Nephron progenitor cell (in vitro differentiated cells): ENCODE measurements at regions not wholly inside any gene's neighbourhood (a gene's known extent, or its start where the extent isn't known, plus 50 kb on each side); places are given as distances from the start of the nearest gene placed in this dataset.

Experiments used
- DNase-seq: peaks from one replicate; pipeline ENCODE4 v3.0.0; 2021
- H3K27ac Mint-ChIP-seq: 2 replicates; pipeline ENCODE4 v1.8.0; 2021; ENCODE audit warnings: mild to moderate bottlenecking, moderate library complexity, mixed read lengths
- H3K27me3 Mint-ChIP-seq: 2 replicates; pipeline ENCODE4 v1.8.0; 2021; ENCODE audit warnings: mild to moderate bottlenecking, low read depth, mixed read lengths; ENCODE audit not compliant: poor library complexity
- H3K36me3 Mint-ChIP-seq: 2 replicates; pipeline ENCODE4 v1.8.0; 2021; ENCODE audit warnings: low read depth, mixed read lengths
- H3K4me1 Mint-ChIP-seq: 2 replicates; pipeline ENCODE4 v1.8.0; 2021; ENCODE audit warnings: mixed read lengths
- H3K4me3 Mint-ChIP-seq: 2 replicates; pipeline ENCODE4 v1.8.0; 2021; ENCODE audit warnings: mild to moderate bottlenecking, moderate library complexity, mixed read lengths
- H3K9me3 Mint-ChIP-seq: 2 replicates; pipeline ENCODE4 v1.8.0; 2021; ENCODE audit warnings: mild to moderate bottlenecking, moderate library complexity, mixed read lengths
- CTCF ChIP-seq: fragments of 200-600 bp; sonication (generic); IDR thresholded peaks from 2 replicates; pipeline ENCODE4 v1.5.0; 2021; ENCODE audit warnings: antibody characterized with exemption

- H3K4me3 Mint-ChIP-seq = no peak overlapping the region
- H3K4me1 Mint-ChIP-seq = peaks cover 14% of the 10 kb centered on the region
- no peaks in the 10 kb centered on the region for H3K36me3 Mint-ChIP-seq
- DNase-seq = no peak
- H3K27me3 Mint-ChIP-seq = no peaks in the 10 kb centered on the region
- H3K9me3 Mint-ChIP-seq = peaks cover 3% of the 10 kb centered on the region
- H3K27ac Mint-ChIP-seq = no peak overlapping the region
- no peak for TF ChIP-seq CTCF
These were observed 1463.3 kb downstream of the C4orf33 start for GRCh38 chr4:130559268-130559667.

- Mint-ChIP-seq H3K27me3 (no peaks in the 10 kb centered on the region), H3K4me1 (peaks cover 14% of the 10 kb centered on the region), H3K9me3 (peaks cover 20% of the 10 kb centered on the region), H3K36me3 (peaks cover 10% of the 10 kb centered on the region), H3K27ac (peak overlapping the region; percentile 85), H3K4me3 (peak overlapping the region; percentile 51)
- peak; percentile 48 for DNase-seq
- peak; percentile 59 for TF ChIP-seq CTCF
These were observed 1467.4 kb downstream of the C4orf33 start for GRCh38 chr4:130563185-130563888.

GRCh38 chr4:130563889-130564418, 1468.0 kb downstream of the C4orf33 start:
- DNase-seq = no peak
- TF ChIP-seq CTCF = no peak
- Mint-ChIP-seq H3K27me3 (no peaks in the 10 kb centered on the region), H3K9me3 (peaks cover 21% of the 10 kb centered on the region), H3K36me3 (peaks cover 10% of the 10 kb centered on the region), H3K4me3 (peak overlapping the region; percentile 51), H3K27ac (peak overlapping the region; percentile 85), H3K4me1 (peaks cover 14% of the 10 kb centered on the region)

- DNase-seq = no peak
- H3K36me3 Mint-ChIP-seq = peaks cover 17% of the 10 kb centered on the region
- no peak for TF ChIP-seq CTCF
- peaks cover 10% of the 10 kb centered on the region for H3K4me1 Mint-ChIP-seq
- no peak overlapping the region for H3K4me3 Mint-ChIP-seq
- H3K9me3 Mint-ChIP-seq = peaks cover 55% of the 10 kb centered on the region
- no peak overlapping the region for H3K27ac Mint-ChIP-seq
- no peaks in the 10 kb centered on the region for H3K27me3 Mint-ChIP-seq
These were observed 1472.8 kb downstream of the C4orf33 start for GRCh38 chr4:130568746-130569145.

GRCh38 chr4:130573742-130574141, 1477.8 kb downstream of the C4orf33 start:
- no peak for TF ChIP-seq CTCF
- peaks cover 38% of the 10 kb centered on the region for H3K9me3 Mint-ChIP-seq
- DNase-seq = no peak
- H3K4me3 Mint-ChIP-seq = no peak overlapping the region
- H3K36me3 Mint-ChIP-seq = peaks cover 7% of the 10 kb centered on the region
- H3K27me3 Mint-ChIP-seq = no peaks in the 10 kb centered on the region
- H3K27ac Mint-ChIP-seq = peak overlapping the region; percentile 66
- peaks cover 35% of the 10 kb centered on the region for H3K4me1 Mint-ChIP-seq

DNA sequence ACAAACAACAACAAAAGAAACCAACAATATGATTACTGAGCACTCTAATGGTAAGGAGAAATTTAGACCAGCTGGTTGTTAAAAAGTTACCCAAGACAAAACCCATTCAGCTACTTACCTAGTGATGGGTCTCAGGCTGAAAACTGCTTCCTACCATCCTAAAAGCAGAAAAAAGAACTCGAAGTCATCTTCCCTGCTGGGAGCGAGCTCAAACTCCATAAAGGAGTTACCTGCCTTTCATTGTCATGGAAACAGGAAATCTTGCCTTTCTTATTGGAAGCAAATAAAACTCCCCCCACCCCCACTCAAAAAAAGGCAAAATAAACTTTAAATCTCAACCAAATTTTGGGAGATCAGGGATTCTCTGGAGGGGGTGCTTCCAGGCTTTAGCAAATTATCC, 1478.3 kb downstream of the C4orf33 start:
- no peak overlapping the region for H3K27ac Mint-ChIP-seq
- TF ChIP-seq CTCF = no peak
- peaks cover 7% of the 10 kb centered on the region for H3K36me3 Mint-ChIP-seq
- peaks cover 35% of the 10 kb centered on the region for H3K9me3 Mint-ChIP-seq
- no peak overlapping the region for H3K4me3 Mint-ChIP-seq
- no peaks in the 10 kb centered on the region for H3K27me3 Mint-ChIP-seq
- DNase-seq = no peak
- peaks cover 39% of the 10 kb centered on the region for H3K4me1 Mint-ChIP-seq
